ENCODE measurements at regions not wholly inside any gene's neighbourhood (a gene's known extent, or its start where the extent isn't known, plus 50 kb on each side); places are given as distances from the start of the nearest gene placed in this dataset.
A peak's percentile ranks its signal among the peaks of the same experiment; 100 is the strongest.
"Not testable (repeated sequence)": the region's sequence is repeated elsewhere in the genome, so short reads cannot be mapped to it uniquely, and the experiment has no call there.

DNA sequence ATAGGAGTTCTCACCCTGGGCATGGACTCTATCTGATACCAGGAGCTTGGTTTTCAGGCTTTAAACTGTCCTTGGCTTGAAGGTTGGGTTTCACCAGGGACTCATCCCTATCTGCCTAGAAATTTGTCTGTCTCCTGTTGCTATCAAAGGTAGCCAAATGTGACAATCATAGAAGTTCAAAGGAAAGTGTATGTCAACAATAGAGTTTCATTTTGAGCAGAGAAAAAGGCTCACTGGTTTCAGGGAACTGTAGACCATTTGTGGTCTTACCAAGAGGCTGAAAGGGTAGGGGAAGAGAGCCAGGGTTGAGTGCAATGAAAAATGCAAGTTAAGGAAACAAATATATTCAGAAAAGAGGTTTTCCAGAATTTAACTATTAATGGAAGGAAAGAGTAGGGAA lies 966.8 kb upstream of the CITED2 start:
- DNase-seq = no peak

DNA sequence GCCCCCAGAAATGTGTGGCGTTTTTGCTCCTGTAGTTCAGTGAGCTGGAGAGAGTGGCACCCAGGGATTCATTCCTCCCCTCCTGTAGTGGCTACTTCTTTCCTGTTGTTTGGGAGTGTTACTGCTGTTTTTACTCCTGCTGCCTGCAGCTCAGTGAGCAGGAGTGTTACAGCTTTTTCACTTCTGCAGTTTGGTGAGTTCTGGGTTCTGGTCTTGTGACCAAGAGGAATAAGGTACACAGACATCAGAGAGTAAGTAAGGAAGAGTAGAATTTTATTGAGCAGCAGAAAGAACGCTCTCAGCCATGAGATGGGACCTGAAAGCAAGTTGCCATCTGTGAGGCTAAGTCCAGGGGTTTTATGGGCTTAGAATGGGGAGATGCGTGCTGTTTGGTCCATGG lies 966.3 kb upstream of the CITED2 start:
- DNase-seq = no peak

- not testable (repeated sequence) for DNase-seq
Observed at GRCh38 chr6:140339084-140339483, 964.6 kb upstream of the CITED2 start.

GRCh38 chr6:140321891-140322290 lies 947.4 kb upstream of the CITED2 start:
- DNase-seq = no peak

GRCh38 chr6:140320081-140321080 lies 945.9 kb upstream of the CITED2 start:
- DNase-seq = no peak

GRCh38 chr6:140319209-140319608 lies 944.8 kb upstream of the CITED2 start:
- no peak for DNase-seq

DNA sequence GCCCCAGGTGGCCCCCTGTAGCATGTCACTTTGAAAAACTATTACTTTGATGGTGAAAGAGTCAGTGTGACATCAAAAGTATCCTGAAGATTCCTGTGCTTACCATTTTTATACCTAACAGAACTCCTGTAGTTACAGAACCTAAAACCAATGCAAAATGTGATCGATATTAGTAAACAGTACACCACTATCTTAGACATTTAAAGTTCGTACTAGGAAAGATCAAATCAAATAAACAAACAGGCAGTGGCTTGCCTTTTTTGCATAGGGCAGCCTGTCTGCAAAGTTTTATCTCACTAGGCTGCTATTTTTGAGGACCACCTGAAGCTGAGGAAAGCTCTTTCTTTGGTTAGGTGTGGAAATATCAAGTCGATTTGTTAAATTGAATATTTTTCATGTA lies 944.0 kb upstream of the CITED2 start:
- no peak for DNase-seq

- DNase-seq = no peak
Observed at GRCh38 chr6:140317950-140318349, 943.5 kb upstream of the CITED2 start.

GRCh38 chr6:140316966-140317365 lies 942.5 kb upstream of the CITED2 start:
- peak; percentile 2 for DNase-seq

- no peak for DNase-seq
Observed at GRCh38 chr6:140314682-140315081, 940.2 kb upstream of the CITED2 start.

DNA sequence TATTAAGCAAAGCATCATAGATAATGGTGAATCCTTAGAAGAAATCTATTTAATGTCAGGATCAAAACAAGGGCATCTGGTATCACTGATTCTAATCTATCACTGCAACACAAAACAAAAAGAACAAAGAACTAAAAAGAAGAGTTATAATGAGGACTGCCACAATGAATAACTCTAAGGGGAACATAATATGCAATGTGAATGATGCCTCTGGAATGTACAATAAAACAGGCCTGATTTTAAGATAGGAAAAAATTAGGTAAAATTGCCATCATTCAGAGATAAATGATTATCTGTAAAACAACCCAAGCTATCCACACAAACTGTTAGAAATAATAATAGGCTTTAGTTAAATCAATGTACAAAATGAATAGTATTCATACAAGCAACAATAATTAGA lies 936.7 kb upstream of the CITED2 start:
- no peak for DNase-seq

- DNase-seq = no peak
Observed at GRCh38 chr6:140303218-140303949, 928.9 kb upstream of the CITED2 start.

DNA sequence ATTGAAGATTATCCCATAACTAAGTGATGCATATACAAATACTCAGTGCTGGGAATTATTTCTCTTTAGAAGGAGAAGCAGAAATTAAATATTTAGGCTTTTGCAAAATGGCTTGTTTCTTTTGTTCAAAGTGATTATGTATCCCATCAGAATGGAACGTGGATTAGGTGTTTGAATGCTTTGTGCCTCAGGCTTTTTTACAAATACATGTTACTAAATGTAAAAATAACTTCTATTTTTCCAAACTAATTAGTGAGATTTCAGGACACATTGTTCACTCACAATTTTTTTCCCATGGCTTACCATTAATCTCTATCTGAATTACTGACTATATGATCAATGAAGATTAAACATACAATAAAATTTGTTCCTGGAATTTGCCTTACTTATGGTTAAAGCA lies 925.9 kb upstream of the CITED2 start:
- DNase-seq = no peak

- no peak for DNase-seq
Observed at GRCh38 chr6:140289186-140289585, 914.7 kb upstream of the CITED2 start.

DNA sequence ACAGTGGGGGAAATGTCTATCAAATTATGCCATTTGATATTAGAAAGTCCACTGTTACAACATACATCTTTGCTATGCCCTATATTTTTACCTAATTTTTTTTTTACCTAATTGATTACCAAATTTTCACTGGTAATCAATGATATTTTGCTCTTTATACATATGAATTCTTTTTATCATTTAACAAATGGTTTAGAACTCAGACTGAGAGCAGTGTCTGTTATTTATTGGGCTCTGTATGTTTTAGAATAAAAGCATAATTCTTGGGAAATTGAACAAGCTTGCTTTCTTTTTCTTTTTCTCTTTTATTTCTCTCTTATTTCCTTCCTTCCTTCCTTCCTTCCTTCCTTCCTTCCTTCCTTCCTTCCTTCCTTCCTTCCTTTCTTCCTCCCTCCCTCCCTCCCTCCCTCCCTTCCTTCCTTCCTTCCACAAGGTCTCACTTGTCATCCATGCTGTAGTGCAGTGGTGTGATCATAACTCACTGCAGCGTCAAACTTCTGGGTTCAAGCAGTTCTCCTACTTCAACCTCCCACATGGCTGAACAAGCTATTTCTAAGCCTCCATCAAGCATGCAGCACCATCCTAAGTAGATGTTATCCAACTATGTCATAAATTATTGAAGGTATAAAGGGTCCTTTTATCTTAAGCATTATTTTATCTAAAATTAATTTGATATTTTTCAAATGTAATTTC lies 911.7 kb upstream of the CITED2 start:
- DNase-seq = no peak

DNA sequence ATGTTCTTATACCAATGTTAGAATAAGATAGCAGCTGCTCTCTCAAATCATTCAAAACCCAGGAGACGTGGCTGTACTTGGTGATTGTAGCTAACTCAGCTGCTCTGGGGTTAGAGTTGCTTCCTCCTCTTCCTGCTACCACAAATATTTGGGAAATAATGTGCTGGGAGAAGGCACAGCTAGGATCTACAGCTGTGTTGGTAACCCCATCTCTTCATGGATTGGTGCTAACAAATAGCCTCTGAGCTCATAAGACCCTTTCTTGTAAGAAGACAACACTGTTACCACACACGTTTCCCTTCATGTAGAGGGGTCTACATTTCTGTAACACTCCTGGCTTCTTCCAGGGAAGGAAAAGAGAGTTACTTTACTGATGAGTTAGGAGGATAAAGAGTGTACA lies 911.0 kb upstream of the CITED2 start:
- no peak for DNase-seq

DNA sequence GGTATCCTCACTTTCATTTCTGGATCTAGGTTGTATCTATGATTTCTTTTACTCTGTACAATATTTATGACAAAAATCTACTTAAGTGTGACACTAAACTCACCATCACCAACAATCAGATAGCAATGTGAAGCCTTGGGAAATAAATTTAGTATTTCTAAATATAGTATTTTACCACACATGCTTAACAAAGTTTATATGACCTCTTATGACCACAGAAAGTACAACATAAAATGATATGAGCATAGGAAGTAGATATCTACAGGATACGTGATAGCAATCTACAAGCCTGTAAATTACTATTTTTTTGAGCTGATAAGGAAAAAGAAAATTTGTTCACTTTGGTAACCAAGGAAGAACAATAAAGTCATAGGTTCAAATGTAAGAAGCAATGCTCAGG lies 910.4 kb upstream of the CITED2 start:
- no peak for DNase-seq

GRCh38 chr6:140283197-140283596 lies 908.7 kb upstream of the CITED2 start:
- DNase-seq = no peak

DNA sequence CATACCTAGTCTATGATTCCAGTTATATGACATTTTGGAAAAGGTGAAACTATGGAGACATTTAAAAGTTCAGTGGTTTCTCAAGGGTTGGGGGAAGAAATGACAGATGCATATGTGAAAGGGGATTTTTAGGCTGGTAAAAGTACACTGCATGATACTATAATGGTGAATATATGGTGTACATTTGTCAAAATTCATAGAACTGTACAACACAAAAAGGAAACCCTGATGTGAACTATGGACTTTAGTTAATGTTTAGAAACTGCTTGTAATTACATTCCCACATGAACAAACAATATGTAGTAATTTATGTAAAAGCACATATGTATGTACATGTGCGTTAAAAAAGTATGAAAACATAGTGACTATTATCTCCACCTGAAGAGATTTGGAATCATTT lies 907.3 kb upstream of the CITED2 start:
- DNase-seq = no peak

DNA sequence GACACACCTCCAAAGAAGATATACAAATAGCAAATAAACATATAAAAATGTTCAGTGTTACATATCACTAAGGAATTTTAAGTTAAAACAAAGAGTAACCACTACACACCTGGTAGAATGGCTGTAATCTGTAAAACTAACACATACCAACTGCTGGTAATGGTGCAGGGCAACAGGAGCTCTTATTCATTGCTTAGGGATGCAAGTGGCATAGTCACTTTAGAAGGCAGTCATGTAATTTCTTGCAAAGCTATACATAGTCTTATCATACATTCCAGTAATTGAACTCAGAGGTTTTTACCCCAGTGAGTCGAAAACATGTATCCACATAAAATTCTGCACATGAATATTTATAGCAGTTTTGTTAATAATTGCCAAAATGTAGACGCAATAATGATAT lies 906.8 kb upstream of the CITED2 start:
- DNase-seq = no peak

- no peak for DNase-seq
Observed at GRCh38 chr6:140276719-140277118, 902.3 kb upstream of the CITED2 start.

- no peak for DNase-seq
Observed at GRCh38 chr6:140276133-140276532, 901.7 kb upstream of the CITED2 start.

DNA sequence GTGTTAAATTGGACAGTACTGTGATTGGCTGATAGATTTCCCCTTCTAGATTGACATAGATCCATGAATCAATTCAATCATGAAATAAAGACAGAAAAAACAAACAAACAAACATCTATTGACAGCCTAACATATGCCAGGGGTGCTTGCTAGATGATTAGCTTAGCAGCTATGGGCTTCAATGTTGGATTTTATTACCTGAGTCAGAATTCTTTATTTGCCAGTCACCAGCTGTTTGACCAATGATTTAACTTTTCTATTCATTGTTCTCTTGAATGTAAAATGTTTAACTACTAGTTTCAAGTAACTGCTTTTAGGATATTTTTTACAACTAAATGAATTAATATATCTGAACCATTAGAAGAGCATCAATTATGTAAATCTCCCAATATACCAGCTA lies 901.3 kb upstream of the CITED2 start:
- no peak for DNase-seq

DNA sequence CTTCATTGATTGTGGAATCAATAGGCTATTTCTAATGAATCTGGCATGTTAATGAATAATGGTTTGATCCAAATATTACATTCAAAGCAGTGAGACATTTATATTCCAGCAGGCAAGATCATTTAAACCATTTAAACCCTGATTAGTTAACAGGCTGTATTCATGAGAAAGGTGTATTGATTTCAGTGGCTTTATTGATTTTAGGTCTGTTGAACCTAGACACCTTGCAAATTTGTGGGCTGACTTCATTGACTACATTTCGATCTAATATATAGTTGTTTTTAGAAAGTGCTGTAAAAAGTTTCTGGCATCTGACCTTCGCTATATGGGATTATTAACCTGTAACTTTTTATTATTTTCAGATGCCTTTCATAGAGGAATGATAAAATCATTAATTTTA lies 900.1 kb upstream of the CITED2 start:
- no peak for DNase-seq

Measured in stimulated activated CD4-positive, alpha-beta T cell treated with anti-CD3 and anti-CD28 coated beads, Interleukin-15, amount 100 ng/mL, for 24 hours (primary cell).